IMR-90 (cell line): ENCODE measurements at regions not wholly inside any gene's neighbourhood (a gene's known extent, or its start where the extent isn't known, plus 50 kb on each side); places are given as distances from the start of the nearest gene placed in this dataset.

Experiments
- CHD1 ChIP-seq: IDR thresholded peaks from 2 replicates; pipeline ENCODE4 v1.6.1; 2012; ENCODE audit warnings: low read depth, low read length, improper control_type of control experiment
- FOS ChIP-seq: fragments of 150-350 bp; IDR thresholded peaks from 2 replicates; pipeline ENCODE4 v1.6.1; 2016; ENCODE audit warnings: low read depth, low read length
- MAZ ChIP-seq: IDR thresholded peaks from 2 replicates; pipeline ENCODE4 v1.6.1; 2012; ENCODE audit warnings: low read depth, mild to moderate bottlenecking, low read length, improper control_type of control experiment, moderate library complexity, borderline replicate concordance
- MXI1 ChIP-seq: IDR thresholded peaks from 2 replicates; pipeline ENCODE4 v1.6.1; 2012; ENCODE audit warnings: low read depth, mild to moderate bottlenecking, low read length, moderate library complexity, borderline replicate concordance
- POLR2A ChIP-seq: IDR thresholded peaks from 2 replicates; pipeline ENCODE4 v1.6.1; 2012; ENCODE audit warnings: mild to moderate bottlenecking, low read depth, low read length
- RAD21 ChIP-seq: IDR thresholded peaks from 2 replicates; pipeline ENCODE4 v1.6.1; 2012; ENCODE audit warnings: low read length, improper control_type of control experiment
- SMC3 ChIP-seq: fragments of 150-350 bp; IDR thresholded peaks from 2 replicates; pipeline ENCODE4 v1.6.1; 2016; ENCODE audit warnings: low read depth, mild to moderate bottlenecking, antibody characterized with exemption, low read length, moderate library complexity
- TF ChIP-seq, protein P1 (sequence below): conservative IDR thresholded peaks from 2 replicates; pipeline ENCODE4 v1.5.1; 2012; ENCODE audit warnings: mild to moderate bottlenecking, low read depth, low read length, improper control_type of control experiment
- TF ChIP-seq, protein P2 (sequence below): fragments of 150-350 bp; IDR thresholded peaks from 2 replicates; pipeline ENCODE4 v1.6.1; 2016; ENCODE audit warnings: low read depth, mild to moderate bottlenecking, low read length, moderate library complexity, borderline replicate concordance

GRCh38 chr2:74042606-74043005 lies 57.9 kb downstream of the TET3 start:
- TF ChIP-seq, protein P1, sequence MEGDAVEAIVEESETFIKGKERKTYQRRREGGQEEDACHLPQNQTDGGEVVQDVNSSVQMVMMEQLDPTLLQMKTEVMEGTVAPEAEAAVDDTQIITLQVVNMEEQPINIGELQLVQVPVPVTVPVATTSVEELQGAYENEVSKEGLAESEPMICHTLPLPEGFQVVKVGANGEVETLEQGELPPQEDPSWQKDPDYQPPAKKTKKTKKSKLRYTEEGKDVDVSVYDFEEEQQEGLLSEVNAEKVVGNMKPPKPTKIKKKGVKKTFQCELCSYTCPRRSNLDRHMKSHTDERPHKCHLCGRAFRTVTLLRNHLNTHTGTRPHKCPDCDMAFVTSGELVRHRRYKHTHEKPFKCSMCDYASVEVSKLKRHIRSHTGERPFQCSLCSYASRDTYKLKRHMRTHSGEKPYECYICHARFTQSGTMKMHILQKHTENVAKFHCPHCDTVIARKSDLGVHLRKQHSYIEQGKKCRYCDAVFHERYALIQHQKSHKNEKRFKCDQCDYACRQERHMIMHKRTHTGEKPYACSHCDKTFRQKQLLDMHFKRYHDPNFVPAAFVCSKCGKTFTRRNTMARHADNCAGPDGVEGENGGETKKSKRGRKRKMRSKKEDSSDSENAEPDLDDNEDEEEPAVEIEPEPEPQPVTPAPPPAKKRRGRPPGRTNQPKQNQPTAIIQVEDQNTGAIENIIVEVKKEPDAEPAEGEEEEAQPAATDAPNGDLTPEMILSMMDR, result no peak
- no peak for TF ChIP-seq POLR2A
- TF ChIP-seq, protein P2, sequence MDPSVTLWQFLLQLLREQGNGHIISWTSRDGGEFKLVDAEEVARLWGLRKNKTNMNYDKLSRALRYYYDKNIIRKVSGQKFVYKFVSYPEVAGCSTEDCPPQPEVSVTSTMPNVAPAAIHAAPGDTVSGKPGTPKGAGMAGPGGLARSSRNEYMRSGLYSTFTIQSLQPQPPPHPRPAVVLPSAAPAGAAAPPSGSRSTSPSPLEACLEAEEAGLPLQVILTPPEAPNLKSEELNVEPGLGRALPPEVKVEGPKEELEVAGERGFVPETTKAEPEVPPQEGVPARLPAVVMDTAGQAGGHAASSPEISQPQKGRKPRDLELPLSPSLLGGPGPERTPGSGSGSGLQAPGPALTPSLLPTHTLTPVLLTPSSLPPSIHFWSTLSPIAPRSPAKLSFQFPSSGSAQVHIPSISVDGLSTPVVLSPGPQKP, result no peak
- no peak for TF ChIP-seq FOS
- TF ChIP-seq MXI1, result no peak
- no peak for TF ChIP-seq RAD21
- no peak for TF ChIP-seq CHD1
- TF ChIP-seq SMC3, result no peak
- no peak for TF ChIP-seq MAZ
